Gastrocnemius medialis (tissue), 4 donors: ENCODE measurements at regions not wholly inside any gene's neighbourhood (a gene's known extent, or its start where the extent isn't known, plus 50 kb on each side); places are given as distances from the start of the nearest gene placed in this dataset.

Experiments used
- ATAC-seq, 2 donors: fragments of 150-250 bp; one replicate each; pipeline ENCODE4 v1.9.1; 2016
- DNase-seq, 2 donors: peaks; one replicate each; pipeline ENCODE4 v3.0.0-alpha.2; 2019
- H3K27ac ChIP-seq, 4 donors: fragments of 200-600 bp; sonication (generic); 1 replicate in 1 of 4; 2 replicates in 3 of 4; pipeline ENCODE4 v1.5.1; 2016 to 2018; ENCODE audit warnings: mild to moderate bottlenecking in 2 of 4, moderate library complexity in 1 of 4
- H3K27me3 ChIP-seq, 3 donors: fragments of 200-600 bp; sonication (generic) in 2 of 3; 1 replicate in 1 of 3; 2 replicates in 2 of 3; pipeline versions ENCODE4 v1.5.1 to v1.6.0; 2016 to 2019; ENCODE audit warnings: mild to moderate bottlenecking in 1 of 3, moderate library complexity in 1 of 3
- H3K36me3 ChIP-seq, 2 donors: fragments of 200-600 bp; sonication (generic) in 1 of 2; one replicate each; pipeline ENCODE4 v1.5.1; 2017 to 2018
- H3K4me1 ChIP-seq, 2 donors: fragments of 200-600 bp; sonication (generic) in 1 of 2; one replicate each; pipeline ENCODE4 v1.5.1; 2016 to 2017; ENCODE audit warnings: mild to moderate bottlenecking in 2 of 2
- H3K4me3 ChIP-seq, 4 donors: fragments of 200-600 bp; sonication (generic) in 3 of 4; 1 replicate in 1 of 4; 2 replicates in 3 of 4; pipeline ENCODE4 v1.5.1; 2016 to 2019; ENCODE audit warnings: mild to moderate bottlenecking in 2 of 4
- H3K9me3 ChIP-seq, 3 donors: fragments of 200-600 bp; sonication (generic) in 2 of 3; 1 replicate in 1 of 3; 2 replicates in 2 of 3; pipeline ENCODE4 v1.5.1; 2016 to 2019
- CTCF ChIP-seq, 5 experiments: fragments of 450-650 bp in 3 of 5; fragments of 200-600 bp in 2 of 5; sonication (generic) in 2 of 5; IDR thresholded peaks in 4 of 5; conservative IDR thresholded peaks in 1 of 5; 1 replicate in 4 of 5; 2 replicates in 1 of 5; pipeline ENCODE4 v1.5.1; 2016 to 2019; ENCODE audit warnings: antibody characterized with exemption in 5 of 5, mild to moderate bottlenecking in 3 of 5, moderate library complexity in 3 of 5
- POLR2A ChIP-seq, 2 donors: fragments of 450-650 bp; IDR thresholded peaks; one replicate each; pipeline ENCODE4 v1.6.1; 2017; ENCODE audit warnings: antibody characterized with exemption in 2 of 2, mild to moderate bottlenecking in 2 of 2, moderate library complexity in 2 of 2
- in situ Hi-C, 4 donors: fragments of 200-750 bp; cut with MboI; loops; one replicate each; pipeline versions ENCODE4 v1.15.0 to v1.8.0; 2017; ENCODE audit warnings: low sequenced_read_pairs in 4 of 4
- intact Hi-C: fragments of 100-400 bp; cut with DNase I; formaldehyde crosslinking; loops from one replicate; pipeline ENCODE4 v1.15.1; 2023; ENCODE audit warnings: low total_unique reads

DNA sequence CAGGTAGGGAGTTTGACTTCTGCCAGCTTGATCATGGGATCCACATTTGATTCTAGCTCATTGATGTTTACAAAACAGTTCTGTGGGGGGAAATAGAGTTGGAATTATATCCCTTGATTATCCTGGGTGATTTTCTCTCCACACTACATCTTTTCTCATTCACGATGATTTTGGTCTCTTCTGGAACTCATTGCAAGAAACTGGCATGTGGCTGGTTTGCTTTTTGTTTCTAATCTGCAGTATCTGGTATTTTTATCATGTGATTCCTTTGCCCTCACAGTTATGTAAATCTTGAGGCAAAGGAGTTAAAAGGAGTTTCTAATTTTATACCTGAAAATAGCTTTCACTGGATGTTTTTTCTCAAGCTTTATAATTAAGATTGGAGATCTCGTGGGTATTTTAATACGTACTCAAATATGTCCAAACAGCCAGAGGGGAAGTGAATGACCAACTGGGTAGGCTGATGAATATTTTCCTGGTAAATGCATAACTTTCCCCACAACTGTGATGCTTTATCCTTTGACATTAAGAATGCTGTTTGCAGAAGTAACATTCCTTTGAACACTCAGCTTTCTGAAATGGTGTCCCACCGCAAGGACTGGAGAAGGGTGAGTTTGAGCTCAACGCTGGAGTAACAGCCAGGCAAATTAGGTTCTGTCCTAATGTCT is 502.9 kb upstream of the ZEB2 start:
- Histone ChIP-seq H3K27ac (peak overlapping the region in 3 of 4 donors; percentile 14 to 47 (median 34)), H3K27me3 (no peaks in the 10 kb centered on the region), H3K4me3 (no peak overlapping the region), H3K36me3 (no peaks in the 10 kb centered on the region), H3K4me1 (no peaks in the 10 kb centered on the region), H3K9me3 (no peaks in the 10 kb centered on the region)
- intact Hi-C loops (no loop called here), in situ Hi-C loops (no loop called here)
- ATAC-seq (no peak), DNase-seq (no peak)
- TF ChIP-seq CTCF (IDR thresholded peaks at IDR 0.05 in 4 of 5, conservative IDR thresholded peaks at IDR 0.05 in 1 of 5) (no peak), POLR2A (IDR thresholded peaks at IDR 0.05) (no peak)

GRCh38 chr2:145021962-145022665 is 502.2 kb upstream of the ZEB2 start:
- intact Hi-C loops = no loop called here
- ATAC-seq = no peak
- no peaks in the 10 kb centered on the region for H3K36me3 ChIP-seq
- H3K4me1 ChIP-seq = no peaks in the 10 kb centered on the region
- TF ChIP-seq CTCF (IDR thresholded peaks at IDR 0.05 in 4 of 5, conservative IDR thresholded peaks at IDR 0.05 in 1 of 5) (no peak), POLR2A (IDR thresholded peaks at IDR 0.05) (no peak)
- no peak for DNase-seq
- H3K27me3 ChIP-seq = no peaks in the 10 kb centered on the region
- H3K9me3 ChIP-seq = no peaks in the 10 kb centered on the region
- peak overlapping the region in 2 of 4 donors; percentile 34 to 47 for H3K27ac ChIP-seq
- no peak overlapping the region for H3K4me3 ChIP-seq
- in situ Hi-C loops = no loop called here

- ATAC-seq = no peak
- H3K36me3 ChIP-seq = no peaks in the 10 kb centered on the region
- intact Hi-C loops = no loop called here
- H3K4me3 ChIP-seq = no peak overlapping the region
- no peak overlapping the region for H3K27ac ChIP-seq
- in situ Hi-C loops = no loop called here
- H3K4me1 ChIP-seq = no peaks in the 10 kb centered on the region
- no peak for DNase-seq
- TF ChIP-seq CTCF (IDR thresholded peaks at IDR 0.05 in 4 of 5, conservative IDR thresholded peaks at IDR 0.05 in 1 of 5) (no peak), POLR2A (IDR thresholded peaks at IDR 0.05) (no peak)
- no peaks in the 10 kb centered on the region for H3K27me3 ChIP-seq
- H3K9me3 ChIP-seq = no peaks in the 10 kb centered on the region
These were observed 500.8 kb upstream of the ZEB2 start for GRCh38 chr2:145020694-145021093.

DNA sequence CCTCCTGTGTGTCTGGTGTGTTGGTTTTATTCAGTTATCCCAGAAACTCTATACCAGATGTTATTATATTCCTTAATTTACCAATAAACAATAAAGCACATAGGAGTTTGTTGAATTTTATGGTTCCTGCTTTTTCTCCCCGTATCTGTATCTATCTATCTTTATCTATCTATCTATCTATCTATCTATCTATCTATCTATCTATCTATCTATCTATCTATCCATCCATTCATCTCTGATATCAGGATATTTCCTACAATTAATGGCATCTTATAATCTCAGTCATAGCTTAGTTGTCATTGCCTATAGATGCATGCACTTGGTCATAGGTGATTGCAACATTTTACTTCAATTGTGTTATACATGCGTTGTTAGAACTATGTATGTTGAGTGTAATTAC is 500.2 kb upstream of the ZEB2 start:
- Histone ChIP-seq H3K4me1 (no peaks in the 10 kb centered on the region), H3K27me3 (no peaks in the 10 kb centered on the region), H3K36me3 (no peaks in the 10 kb centered on the region), H3K27ac (no peak overlapping the region), H3K4me3 (no peak overlapping the region), H3K9me3 (no peaks in the 10 kb centered on the region)
- no peak for DNase-seq
- in situ Hi-C loops (no loop called here), intact Hi-C loops (no loop called here)
- TF ChIP-seq POLR2A (IDR thresholded peaks at IDR 0.05) = no peak
- TF ChIP-seq CTCF (IDR thresholded peaks at IDR 0.05 in 4 of 5, conservative IDR thresholded peaks at IDR 0.05 in 1 of 5) = no peak
- no peak for ATAC-seq
